Vagina (tissue), 2 donors: ENCODE measurements at regions not wholly inside any gene's neighbourhood (a gene's known extent, or its start where the extent isn't known, plus 50 kb on each side); places are given as distances from the start of the nearest gene placed in this dataset.

Experiments used
- POLR2A ChIP-seq, 2 donors: fragments of 450-650 bp; IDR thresholded peaks; one replicate each; pipeline ENCODE4 v1.6.1; 2017; ENCODE audit warnings: antibody characterized with exemption in 2 of 2, mild to moderate bottlenecking in 2 of 2, moderate library complexity in 2 of 2
- POLR2AphosphoS5 ChIP-seq, 2 donors: sonication (generic); formaldehyde crosslinking; IDR thresholded peaks; one replicate each; pipeline ENCODE4 v1.9.0; 2017; ENCODE audit warnings: antibody characterized with exemption in 2 of 2, mild to moderate bottlenecking in 2 of 2, low read depth in 1 of 2; ENCODE audit not compliant: insufficient read depth in 1 of 2
- TF ChIP-seq, protein P1 (sequence below), 3 experiments: fragments of 450-650 bp in 2 of 3; fragments of 200-600 bp in 1 of 3; sonication (generic) in 1 of 3; IDR thresholded peaks; one replicate each; pipeline ENCODE4 v1.5.1; 2017 to 2019; ENCODE audit warnings: antibody characterized with exemption in 3 of 3, mild to moderate bottlenecking in 2 of 3, moderate library complexity in 2 of 3

DNA sequence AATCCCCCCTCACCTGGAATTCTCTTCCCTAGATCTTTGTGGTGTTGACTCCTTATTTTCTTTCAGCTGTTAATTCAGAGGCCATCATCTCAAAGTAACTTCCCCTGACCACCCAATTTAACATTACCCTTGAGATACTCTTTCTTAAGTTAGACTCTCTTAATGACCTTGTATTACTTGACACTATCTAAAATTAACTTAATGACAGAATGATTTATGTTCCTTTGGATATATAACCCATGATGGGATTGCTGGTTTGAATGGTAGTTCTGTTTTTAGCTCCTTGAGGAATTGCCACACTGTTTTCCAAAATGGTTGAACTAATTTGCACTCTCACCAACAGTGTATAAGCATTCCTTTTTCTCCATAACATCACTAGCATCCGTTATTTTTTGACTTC lies 298.0 kb downstream of the NNT start:
- TF ChIP-seq, protein P1, sequence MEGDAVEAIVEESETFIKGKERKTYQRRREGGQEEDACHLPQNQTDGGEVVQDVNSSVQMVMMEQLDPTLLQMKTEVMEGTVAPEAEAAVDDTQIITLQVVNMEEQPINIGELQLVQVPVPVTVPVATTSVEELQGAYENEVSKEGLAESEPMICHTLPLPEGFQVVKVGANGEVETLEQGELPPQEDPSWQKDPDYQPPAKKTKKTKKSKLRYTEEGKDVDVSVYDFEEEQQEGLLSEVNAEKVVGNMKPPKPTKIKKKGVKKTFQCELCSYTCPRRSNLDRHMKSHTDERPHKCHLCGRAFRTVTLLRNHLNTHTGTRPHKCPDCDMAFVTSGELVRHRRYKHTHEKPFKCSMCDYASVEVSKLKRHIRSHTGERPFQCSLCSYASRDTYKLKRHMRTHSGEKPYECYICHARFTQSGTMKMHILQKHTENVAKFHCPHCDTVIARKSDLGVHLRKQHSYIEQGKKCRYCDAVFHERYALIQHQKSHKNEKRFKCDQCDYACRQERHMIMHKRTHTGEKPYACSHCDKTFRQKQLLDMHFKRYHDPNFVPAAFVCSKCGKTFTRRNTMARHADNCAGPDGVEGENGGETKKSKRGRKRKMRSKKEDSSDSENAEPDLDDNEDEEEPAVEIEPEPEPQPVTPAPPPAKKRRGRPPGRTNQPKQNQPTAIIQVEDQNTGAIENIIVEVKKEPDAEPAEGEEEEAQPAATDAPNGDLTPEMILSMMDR (IDR thresholded peaks at IDR 0.05), result no peak
- no peak for TF ChIP-seq POLR2A (IDR thresholded peaks at IDR 0.05)
- TF ChIP-seq POLR2AphosphoS5 (IDR thresholded peaks at IDR 0.05; ENCODE audit: insufficient read depth in 1 of 2, low read depth in 1 of 2), result no peak
